ENCODE measurements at regions not wholly inside any gene's neighbourhood (a gene's known extent, or its start where the extent isn't known, plus 50 kb on each side); places are given as distances from the start of the nearest gene placed in this dataset.

- POLR2A ChIA-PET = no interaction called here
- Histone ChIP-seq H3K9me2 (no peaks in the 10 kb centered on the region), H3K27ac (ENCODE audit: low read depth in 2 of 2, low read length in 1 of 2) (no peak overlapping the region), H4K20me1 (ENCODE audit: insufficient read depth) (no peaks in the 10 kb centered on the region), H3K4me2 (no peak overlapping the region), H2AFZ (ENCODE audit: low read depth) (no peak overlapping the region), H3K9ac (no peak overlapping the region), H3K79me2 (ENCODE audit: insufficient read depth) (no peaks in the 10 kb centered on the region), H3K27me3 (ENCODE audit: insufficient read depth) (no peaks in the 10 kb centered on the region), H3K4me3 (ENCODE audit: low read depth in 2 of 2, low read length in 1 of 2) (no peak overlapping the region), H3K36me3 (replicated peaks in 1 of 2; ENCODE audit: control insufficient read depth in 1 of 2, insufficient read depth in 2 of 2, low read length in 1 of 2) (no peaks in the 10 kb centered on the region), H3K4me1 (ENCODE audit: control insufficient read depth in 1 of 2, insufficient read depth in 2 of 2, low read depth in 1 of 2, low read length in 1 of 2) (no peaks in the 10 kb centered on the region), H3F3A (replicated peaks; ENCODE audit: insufficient read depth) (no peaks in the 10 kb centered on the region), H3K9me3 (0 out of 2 replicates have a peak, but pooled peaks cover 4% of the 10 kb centered on the region)
- TF ChIP-seq, protein P1, sequence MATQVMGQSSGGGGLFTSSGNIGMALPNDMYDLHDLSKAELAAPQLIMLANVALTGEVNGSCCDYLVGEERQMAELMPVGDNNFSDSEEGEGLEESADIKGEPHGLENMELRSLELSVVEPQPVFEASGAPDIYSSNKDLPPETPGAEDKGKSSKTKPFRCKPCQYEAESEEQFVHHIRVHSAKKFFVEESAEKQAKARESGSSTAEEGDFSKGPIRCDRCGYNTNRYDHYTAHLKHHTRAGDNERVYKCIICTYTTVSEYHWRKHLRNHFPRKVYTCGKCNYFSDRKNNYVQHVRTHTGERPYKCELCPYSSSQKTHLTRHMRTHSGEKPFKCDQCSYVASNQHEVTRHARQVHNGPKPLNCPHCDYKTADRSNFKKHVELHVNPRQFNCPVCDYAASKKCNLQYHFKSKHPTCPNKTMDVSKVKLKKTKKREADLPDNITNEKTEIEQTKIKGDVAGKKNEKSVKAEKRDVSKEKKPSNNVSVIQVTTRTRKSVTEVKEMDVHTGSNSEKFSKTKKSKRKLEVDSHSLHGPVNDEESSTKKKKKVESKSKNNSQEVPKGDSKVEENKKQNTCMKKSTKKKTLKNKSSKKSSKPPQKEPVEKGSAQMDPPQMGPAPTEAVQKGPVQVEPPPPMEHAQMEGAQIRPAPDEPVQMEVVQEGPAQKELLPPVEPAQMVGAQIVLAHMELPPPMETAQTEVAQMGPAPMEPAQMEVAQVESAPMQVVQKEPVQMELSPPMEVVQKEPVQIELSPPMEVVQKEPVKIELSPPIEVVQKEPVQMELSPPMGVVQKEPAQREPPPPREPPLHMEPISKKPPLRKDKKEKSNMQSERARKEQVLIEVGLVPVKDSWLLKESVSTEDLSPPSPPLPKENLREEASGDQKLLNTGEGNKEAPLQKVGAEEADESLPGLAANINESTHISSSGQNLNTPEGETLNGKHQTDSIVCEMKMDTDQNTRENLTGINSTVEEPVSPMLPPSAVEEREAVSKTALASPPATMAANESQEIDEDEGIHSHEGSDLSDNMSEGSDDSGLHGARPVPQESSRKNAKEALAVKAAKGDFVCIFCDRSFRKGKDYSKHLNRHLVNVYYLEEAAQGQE (IDR thresholded peaks at IDR 0.05; ENCODE audit: low read depth, low read length) = no peak
- TF ChIP-seq PBX3 (IDR thresholded peaks at IDR 0.05) (no peak), GABPA (IDR thresholded peaks at IDR 0.05; ENCODE audit: low read depth) (no peak), NRF1 (IDR thresholded peaks at IDR 0.05; ENCODE audit: low read depth, low read length) (no peak), CHD2 (IDR thresholded peaks at IDR 0.05; ENCODE audit: low read length, partially characterized antibody) (no peak), MEF2A (IDR thresholded peaks at IDR 0.05; ENCODE audit: borderline replicate concordance, low read depth) (no peak)
- no peak for DNase-seq
- CTCF ChIA-PET = no interaction called here
- 2% methylated on average over 1 of the region's 1 CpG for WGBS (ENCODE audit: low lambda C conversion rate)
Measured at GRCh38 chr3:164094546-164094945, 983.8 kb downstream of the SI start.

GRCh38 chr3:164080208-164080607 is 998.1 kb downstream of the SI start:
- WGBS (ENCODE audit: low lambda C conversion rate) = 22% methylated on average over 2 of the region's 2 CpGs
- DNase-seq = no peak
- no peaks in the 10 kb centered on the region for H3K36me3 ChIP-seq (replicated peaks in 1 of 2; ENCODE audit: control insufficient read depth in 1 of 2, insufficient read depth in 2 of 2, low read length in 1 of 2)
- no peaks in the 10 kb centered on the region for H3K27me3 ChIP-seq (ENCODE audit: insufficient read depth)
- H4K20me1 ChIP-seq (ENCODE audit: insufficient read depth) = no peaks in the 10 kb centered on the region
- H3K9ac ChIP-seq = no peak overlapping the region
- no peaks in the 10 kb centered on the region for H3K4me1 ChIP-seq (ENCODE audit: control insufficient read depth in 1 of 2, insufficient read depth in 2 of 2, low read depth in 1 of 2, low read length in 1 of 2)
- no peak overlapping the region for H2AFZ ChIP-seq (ENCODE audit: low read depth)
- H3K79me2 ChIP-seq (ENCODE audit: insufficient read depth) = no peaks in the 10 kb centered on the region
- no peaks in the 10 kb centered on the region for H3K9me2 ChIP-seq
- no peaks in the 10 kb centered on the region for H3F3A ChIP-seq (replicated peaks; ENCODE audit: insufficient read depth)
- ChIA-PET POLR2A (no interaction called here), CTCF (no interaction called here)
- peaks cover 6% of the 10 kb centered on the region; the same call in 1 of the 2 replicates for H3K9me3 ChIP-seq
- H3K4me2 ChIP-seq = no peak overlapping the region
- no peak overlapping the region for H3K4me3 ChIP-seq (ENCODE audit: low read depth in 2 of 2, low read length in 1 of 2)
- no peak overlapping the region for H3K27ac ChIP-seq (ENCODE audit: low read depth in 2 of 2, low read length in 1 of 2)
- no peak for TF ChIP-seq USF1 (IDR thresholded peaks at IDR 0.05; ENCODE audit: borderline replicate concordance, low read depth)
- TF ChIP-seq, protein P2, sequence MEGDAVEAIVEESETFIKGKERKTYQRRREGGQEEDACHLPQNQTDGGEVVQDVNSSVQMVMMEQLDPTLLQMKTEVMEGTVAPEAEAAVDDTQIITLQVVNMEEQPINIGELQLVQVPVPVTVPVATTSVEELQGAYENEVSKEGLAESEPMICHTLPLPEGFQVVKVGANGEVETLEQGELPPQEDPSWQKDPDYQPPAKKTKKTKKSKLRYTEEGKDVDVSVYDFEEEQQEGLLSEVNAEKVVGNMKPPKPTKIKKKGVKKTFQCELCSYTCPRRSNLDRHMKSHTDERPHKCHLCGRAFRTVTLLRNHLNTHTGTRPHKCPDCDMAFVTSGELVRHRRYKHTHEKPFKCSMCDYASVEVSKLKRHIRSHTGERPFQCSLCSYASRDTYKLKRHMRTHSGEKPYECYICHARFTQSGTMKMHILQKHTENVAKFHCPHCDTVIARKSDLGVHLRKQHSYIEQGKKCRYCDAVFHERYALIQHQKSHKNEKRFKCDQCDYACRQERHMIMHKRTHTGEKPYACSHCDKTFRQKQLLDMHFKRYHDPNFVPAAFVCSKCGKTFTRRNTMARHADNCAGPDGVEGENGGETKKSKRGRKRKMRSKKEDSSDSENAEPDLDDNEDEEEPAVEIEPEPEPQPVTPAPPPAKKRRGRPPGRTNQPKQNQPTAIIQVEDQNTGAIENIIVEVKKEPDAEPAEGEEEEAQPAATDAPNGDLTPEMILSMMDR (IDR thresholded peaks at IDR 0.05) = no peak
- no peak for TF ChIP-seq EZH2phosphoT487 (IDR thresholded peaks at IDR 0.05; ENCODE audit: borderline replicate concordance, low read depth)
- no peak for TF ChIP-seq MEF2A (IDR thresholded peaks at IDR 0.05; ENCODE audit: borderline replicate concordance, low read depth)
- TF ChIP-seq TCF12 (IDR thresholded peaks at IDR 0.05) = no peak
- no peak for TF ChIP-seq SMC3 (IDR thresholded peaks at IDR 0.05; ENCODE audit: low read depth, low read length)
- TF ChIP-seq RAD21 (IDR thresholded peaks at IDR 0.05; ENCODE audit: low read length) = no peak
- no peak for TF ChIP-seq SIN3A (IDR thresholded peaks at IDR 0.05; ENCODE audit: borderline replicate concordance, low read depth, low read length)
- TF ChIP-seq, protein P3, sequence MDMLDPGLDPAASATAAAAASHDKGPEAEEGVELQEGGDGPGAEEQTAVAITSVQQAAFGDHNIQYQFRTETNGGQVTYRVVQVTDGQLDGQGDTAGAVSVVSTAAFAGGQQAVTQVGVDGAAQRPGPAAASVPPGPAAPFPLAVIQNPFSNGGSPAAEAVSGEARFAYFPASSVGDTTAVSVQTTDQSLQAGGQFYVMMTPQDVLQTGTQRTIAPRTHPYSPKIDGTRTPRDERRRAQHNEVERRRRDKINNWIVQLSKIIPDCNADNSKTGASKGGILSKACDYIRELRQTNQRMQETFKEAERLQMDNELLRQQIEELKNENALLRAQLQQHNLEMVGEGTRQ (IDR thresholded peaks at IDR 0.05; ENCODE audit: borderline replicate concordance, low read depth, low read length) = no peak
- no peak for TF ChIP-seq ZBTB33 (IDR thresholded peaks at IDR 0.05; ENCODE audit: borderline replicate concordance, low read depth)

Measured in SK-N-SH (cell line).